ENCODE measurements at regions not wholly inside any gene's neighbourhood (a gene's known extent, or its start where the extent isn't known, plus 50 kb on each side); places are given as distances from the start of the nearest gene placed in this dataset.

DNA sequence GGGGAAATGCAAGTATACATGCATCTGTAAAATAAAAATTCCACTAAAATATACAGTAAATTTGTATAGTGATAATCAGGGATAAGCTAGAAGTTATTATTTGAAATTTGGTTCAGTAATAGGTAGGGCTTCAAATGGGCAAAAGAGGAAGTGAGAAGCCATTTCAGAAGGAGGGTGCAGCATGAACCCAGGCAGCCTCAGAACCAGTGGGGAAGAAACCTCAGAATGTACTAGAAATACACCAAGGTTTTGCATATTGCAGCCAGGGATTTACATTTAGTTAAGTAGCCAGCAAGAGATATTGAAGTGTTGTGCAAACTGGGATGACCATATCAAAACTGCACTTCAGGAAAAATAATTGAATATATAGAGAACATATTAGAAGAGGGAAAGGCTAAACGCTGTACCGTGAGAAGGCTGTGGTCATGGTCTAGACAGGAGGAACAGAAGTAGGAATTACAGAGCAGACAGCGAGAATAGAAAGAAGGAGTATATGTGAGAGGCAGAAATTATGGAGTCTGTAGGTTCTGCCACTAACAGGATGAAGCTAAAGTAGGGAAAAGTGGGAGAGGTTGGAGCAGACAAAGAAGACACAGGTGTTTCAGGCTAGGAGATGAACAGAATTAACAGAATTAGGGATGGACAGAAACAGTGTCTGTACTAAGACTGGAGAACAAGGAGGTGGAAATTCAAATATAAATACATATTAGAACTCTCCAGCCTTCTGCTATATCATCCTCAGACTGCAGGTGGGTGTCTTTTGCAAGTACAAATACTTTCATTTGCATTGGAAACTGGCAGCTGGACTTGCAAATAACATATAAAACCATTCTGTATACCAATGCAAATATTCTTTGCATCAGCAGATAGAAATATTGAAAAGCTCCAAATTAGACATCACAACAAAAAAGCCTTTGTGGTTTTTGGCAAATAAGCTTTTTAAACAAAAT lies 335.6 kb downstream of the ZNF608 start:
- DNase-seq = no peak

DNA sequence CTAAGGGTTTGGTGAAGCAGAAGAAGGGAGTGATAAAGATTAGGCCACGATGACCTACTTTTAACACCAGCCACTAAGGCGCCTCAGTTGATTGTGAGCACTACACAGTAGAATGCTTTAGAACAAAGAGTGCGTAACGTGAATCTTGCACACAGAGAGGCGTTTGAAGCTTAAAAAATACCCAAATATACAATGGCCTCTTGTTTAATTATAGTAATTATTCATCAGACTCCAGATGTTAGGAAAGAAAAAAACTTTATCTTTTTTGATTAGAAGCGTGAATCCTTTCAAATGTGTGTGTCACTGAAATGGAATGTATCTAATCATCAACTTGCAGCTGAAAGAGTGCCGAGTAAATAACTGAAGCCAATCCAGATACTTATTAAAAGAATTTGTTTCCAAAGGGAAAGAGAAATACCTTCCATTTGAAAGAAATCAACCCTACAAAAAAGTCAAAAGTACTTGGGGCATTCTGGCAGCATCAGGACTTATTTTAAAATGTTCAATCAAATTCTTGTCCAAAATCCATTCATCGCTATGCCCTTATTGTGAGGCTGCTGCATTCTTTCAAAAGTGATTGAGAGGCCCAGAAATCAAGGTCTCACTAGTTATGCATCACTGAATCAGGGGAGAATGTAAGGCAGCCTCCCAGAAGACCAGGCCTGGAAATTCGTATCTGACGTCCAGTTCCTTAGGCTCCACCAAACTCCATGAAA lies 337.5 kb downstream of the ZNF608 start:
- no peak for DNase-seq

DNA sequence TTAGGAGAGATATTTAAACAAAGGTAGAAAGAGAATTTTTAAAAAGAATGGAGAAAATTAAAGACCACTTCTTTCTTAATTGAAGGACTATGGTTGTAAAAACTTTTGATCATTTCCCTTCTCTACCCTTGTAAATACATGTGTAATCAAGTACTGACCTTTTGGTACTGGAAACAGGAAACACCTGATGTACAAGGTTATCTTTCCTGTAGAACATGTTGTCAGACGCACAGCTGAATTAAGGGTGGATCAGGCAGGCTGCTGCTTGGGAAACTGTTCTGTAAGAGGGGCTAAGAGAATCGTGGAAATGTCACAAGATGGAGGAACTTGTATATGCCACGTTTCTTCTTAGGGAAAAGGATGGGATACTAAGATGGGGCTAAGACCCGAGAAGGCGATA lies 341.6 kb downstream of the ZNF608 start:
- no peak for DNase-seq

DNA sequence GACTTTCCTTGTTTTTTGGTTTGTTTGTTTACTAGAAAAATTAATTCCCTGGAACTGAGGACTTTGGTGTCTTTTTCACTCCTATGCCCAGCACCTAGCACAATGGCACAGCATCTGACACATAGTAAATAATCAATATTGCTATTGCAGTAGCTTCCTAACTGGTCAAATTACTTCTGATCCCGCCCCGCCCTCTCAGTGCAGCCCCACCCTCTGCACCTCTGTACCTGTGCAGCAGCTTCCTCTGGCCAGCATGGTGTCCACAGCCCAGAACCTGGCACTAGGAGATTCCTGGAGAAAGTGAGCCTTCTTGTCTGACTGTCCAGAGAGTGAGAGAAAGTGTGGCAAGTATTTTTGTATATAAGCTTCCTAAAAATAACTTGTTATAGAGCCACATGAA lies 343.2 kb downstream of the ZNF608 start:
- no peak for DNase-seq

DNA sequence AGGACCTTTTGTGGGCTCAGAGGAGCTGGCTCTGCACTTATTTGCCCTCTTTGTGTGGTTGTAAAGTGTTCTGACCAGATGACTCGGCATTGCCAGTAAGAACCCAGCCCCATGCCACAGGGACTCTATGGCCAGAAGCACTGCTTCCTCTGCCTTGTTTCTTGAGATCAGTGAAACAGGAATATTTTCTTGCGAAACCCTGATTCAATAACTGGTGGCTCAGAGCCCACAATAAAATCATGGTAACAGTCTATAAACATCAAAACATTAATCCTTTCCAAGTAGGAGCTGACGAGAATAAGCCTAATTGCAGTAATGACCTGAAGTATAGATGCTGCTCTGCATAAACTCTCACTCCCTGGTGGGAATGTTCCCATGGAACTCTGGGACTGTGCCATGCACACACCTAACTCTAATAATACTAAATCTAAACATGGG lies 344.3 kb downstream of the ZNF608 start:
- DNase-seq = no peak

DNA sequence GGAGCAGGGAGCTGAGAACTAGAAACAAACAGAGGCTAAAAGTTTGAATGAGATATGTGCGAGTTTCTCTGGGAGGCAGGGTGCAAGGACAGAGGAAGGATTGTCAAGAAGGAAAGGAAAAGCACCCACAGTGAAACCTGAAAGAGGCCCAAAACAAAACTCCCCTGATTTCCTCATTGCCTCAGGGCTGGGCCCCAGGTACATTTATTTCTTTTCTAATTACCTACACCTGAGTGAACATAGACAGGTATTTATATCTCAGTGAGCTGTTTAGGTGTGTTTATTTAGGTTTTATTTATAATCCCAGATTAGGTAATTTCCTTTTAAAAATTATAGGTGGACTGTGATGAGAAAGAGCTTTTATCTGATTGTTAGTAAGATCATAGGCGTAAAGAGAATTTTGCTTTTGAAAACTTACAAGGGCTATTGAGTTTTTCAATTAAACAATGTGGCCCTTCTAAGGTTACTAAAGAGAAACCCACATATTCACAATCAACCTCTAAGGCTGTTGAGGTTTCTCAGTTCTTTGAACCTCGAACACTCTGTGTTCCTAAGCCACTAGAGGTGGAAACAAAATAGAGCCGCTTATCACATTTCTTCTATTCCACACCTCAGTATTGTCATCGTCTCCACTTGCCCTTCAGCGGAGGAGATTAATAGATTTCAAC lies 344.8 kb downstream of the ZNF608 start:
- no peak for DNase-seq

DNA sequence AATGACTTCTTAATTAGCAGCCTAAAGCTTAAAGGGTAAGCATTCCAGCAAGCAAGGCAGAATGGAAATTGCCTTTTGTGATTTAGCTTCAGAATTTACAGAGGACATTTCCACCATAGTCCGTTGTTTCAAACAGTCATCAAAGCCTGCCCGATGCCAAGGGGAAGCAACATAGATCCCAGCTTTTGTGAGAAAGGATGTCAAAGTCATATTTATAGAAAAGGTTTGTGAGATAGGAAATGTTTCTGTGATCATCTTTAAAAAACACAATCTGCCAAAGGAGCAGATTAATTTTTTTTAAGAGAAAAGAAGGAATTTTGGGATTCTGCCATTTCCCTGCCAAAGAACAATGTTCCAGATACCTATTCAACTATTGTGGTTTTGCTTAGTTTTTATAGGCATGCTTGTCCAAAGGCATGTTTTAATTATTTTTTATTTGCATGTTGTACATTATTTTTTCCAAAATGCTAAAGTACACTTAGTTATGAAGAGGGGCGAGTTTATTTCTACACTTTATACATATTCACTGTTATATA lies 346.9 kb downstream of the ZNF608 start:
- no peak for DNase-seq

DNA sequence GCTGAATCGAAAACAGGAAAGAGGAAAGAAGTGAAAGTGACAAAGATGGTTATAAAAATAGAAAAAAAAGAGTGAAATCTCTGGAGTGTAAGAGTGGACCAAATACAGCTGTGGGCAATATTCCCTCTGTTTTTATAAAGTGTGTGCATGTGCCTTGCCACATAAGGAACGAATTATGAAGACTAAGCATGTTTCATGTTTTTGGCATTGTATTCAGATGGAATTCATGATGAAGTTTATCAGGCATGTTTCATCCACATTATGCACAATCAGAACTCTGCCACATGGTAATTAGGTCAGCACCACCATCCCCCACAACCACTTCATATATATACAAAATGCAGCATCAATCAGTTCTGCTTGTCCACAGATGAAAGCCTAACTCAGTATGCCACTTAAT lies 348.0 kb downstream of the ZNF608 start:
- DNase-seq = no peak

DNA sequence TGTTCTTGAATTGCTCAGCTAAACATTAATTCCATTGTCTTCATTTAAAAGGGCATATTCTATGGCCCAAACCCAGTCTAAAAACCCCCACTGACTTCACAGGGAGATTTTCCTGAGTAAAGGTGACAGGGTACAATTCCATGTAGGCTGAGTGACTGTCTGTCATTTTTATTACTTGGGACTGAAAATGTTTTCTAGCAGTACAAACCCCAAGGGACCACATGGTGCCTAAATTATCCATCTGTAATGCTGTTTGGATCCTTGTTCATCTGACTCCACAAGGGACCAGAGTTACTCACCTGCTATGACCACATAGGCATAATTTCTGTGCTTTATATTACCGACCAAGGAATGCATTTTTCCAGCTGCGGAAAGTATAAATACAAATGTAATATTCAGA lies 349.1 kb downstream of the ZNF608 start:
- DNase-seq = no peak

DNA sequence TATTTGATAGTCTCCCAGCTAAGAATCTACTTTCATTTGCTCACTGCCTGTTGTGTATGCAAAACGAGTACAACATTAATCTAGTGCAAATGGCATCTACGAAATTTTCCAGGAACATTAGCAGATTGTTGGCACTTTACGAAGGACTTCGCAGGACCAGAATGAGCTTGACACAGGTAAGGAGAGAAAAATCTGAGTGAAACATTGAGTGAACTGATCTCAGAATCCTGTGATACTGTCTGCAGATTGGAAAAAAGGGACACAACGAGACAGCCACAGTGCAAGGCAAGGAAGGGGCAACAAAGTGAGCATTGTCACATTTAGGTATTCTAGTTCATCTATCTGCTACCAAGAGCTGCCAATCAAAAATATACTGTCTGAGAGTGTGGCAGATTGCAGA lies 350.5 kb downstream of the ZNF608 start:
- DNase-seq = no peak

DNA sequence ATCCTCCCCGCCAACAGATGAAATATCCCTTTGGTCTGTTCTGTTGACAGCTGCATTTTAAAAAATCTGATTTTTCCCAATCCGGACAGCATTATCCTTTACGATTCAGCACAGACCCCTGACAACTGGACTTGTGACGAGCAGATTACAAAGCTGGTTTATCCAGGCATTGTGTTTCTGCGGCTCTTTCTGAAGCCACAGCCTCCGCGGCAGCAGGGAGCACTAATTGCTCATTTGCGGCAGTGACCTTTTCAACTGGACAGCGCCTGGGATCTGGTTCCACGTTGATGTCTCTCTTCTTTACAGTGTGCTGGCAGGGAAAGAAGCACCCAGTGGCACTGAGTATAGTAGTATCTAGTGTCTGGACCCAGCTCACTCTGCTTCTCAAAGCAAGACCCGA lies 351.2 kb downstream of the ZNF608 start:
- no peak for DNase-seq

DNA sequence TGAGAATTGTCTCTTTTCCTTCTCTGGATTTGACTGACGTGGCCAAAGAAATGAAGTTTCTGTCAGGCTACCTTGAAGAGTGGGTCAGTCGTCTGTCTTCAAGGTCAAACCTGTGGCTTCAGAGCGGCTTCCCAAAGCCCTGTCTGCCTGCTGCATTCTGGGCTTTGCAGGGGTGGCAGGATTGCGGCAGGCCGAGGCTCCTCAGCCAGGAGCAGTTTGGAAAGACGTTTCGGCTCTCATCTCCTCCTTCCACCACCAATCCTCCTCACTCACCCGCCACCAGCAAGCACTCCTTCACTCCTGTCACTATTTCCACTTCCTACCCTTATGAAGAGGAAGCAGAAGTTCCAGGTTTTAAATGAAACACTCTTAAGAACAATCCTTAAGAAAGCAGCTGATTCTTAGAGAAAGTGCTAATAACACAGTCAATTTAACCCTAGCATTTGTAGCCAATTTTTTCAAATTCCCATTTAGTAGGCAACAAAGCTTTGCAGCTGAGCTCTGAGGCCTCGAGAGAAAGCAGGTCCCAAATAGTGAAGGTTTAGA lies 351.7 kb downstream of the ZNF608 start:
- no peak for DNase-seq

DNA sequence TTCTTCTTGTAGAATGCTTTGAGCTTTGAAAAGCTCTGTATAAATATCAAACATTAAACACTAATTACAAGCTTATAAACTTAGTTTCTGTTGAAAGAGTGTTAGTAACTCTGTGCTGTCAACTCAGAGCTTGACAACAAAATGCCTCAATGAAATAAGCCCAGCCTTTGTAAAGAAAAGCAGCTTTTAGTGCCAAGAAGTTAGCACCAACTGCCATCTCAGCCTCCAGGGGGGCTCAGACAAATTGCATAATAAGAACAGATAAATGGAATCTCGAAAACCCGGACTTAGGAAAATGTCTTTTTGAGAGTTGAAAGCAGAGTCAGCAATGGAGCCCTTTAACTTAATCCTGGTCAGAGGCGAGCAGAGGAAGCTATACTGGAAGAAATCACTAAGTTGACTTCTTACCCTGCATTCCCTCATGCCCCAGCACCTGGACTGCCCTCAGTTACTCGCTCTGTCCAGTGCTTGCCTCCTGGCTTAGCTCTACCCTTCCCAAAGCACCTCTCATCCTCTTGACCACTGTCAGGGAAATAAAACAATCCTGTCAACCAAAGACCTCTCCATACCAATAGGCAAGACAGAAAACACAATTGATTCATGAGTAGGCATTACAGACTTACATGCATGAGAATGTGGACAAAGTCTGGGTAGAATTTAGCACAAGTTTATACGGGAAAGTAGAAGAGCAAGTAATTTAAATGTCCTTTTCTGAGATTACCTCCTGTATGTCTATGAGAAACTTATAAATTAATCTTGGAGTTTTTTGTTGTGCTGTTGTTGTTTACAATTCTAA lies 352.7 kb downstream of the ZNF608 start:
- no peak for DNase-seq

DNA sequence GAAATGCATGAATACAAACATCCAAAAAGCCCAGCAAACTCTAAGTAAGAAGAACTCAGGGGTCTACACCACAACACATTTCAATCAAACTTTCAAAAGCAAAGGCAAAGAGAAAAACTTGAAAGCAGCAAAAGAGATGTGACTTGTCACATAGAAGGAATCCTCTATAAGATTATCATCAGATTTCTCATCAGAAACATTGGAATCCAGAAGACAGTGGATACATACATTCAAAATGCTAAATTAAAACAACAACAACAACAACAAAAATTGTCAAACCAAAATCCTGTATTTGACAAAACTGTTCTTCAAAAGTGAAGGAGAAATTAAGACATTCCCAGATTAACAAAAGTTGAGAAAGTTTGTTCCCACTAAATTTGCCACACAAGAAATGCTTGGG lies 362.7 kb downstream of the ZNF608 start:
- no peak for DNase-seq

DNA sequence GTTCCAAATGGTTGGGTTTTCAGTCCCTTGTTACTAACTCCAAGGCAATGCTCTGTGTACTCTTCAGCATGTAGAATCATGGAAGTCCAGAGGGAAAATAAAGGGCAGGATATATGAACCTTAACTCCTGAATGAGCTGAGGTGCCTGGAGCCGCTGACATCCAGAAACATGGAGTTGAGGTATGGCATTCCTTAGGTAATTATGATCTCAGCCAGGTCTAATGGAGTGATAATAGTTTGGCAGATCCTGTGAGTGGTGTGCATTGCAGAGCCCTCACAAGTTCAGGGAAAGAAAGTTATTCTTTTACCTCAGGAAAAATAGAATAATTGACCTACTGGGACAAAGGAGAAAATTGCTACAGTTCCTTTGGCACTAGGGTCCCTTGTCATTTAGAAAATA lies 369.1 kb downstream of the ZNF608 start:
- no peak for DNase-seq

DNA sequence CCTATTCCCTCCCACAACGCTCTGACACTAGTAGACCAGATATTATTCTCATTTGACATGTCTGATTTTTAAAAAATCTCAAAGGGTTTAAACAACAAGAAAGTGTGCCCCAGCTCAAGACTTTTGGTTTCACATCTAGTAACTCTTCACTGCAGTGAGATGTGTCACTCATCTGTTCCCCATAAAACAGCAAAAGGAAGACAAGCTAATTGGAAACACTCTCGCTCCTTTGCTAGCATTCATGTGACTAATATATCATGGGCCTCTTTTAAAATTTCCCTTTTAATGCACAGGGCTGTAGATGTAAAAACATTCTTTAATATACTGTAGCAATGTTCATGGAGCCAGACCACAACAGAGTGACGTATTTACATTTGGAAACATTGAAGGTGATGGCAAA lies 372.6 kb downstream of the ZNF608 start:
- DNase-seq = no peak

DNA sequence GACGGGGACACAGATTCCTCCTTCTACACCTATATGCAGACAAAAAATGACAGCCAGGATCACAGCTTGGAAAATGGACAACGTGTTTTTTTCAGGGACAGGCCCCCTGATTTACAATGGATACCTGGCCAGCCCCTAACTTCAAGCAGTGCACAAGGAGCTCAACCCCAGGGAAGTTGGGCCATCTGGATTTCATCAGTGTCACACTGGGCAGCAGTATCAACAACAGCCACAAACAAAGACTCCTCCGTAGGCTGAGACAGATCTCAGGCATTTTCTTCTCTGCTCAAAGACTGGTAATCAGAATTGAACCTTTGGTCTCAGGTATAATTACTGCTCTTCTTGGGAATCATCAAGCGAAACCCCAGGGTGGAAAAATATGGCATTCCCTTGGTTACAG lies 374.0 kb downstream of the ZNF608 start:
- DNase-seq = no peak

DNA sequence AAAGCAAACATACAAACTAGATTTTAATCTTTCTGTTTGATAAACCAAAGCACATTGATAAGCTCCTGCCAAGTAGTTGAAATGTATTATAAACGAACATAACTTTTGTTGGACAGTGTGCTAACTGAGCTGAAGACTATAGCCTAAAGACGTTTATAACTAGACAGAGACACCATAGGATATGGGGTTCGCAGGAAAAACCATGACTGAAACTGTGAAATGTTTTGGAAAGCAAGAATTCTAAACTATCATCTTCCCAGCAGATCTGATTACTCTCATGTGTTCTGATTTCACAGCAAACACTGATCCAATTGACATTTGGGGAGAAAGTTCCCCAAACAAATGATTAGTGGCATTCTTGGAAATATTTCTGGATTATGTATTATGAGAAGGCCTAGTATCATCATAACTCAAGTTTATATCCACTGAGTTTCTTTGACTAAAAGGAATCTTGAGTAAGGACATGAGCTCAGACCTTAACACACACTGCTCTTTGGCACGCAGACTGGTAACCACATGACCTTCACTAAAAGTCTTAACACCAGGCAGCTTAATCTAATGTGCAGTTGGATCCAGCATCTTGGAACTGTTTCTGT lies 375.2 kb downstream of the ZNF608 start:
- no peak for DNase-seq

DNA sequence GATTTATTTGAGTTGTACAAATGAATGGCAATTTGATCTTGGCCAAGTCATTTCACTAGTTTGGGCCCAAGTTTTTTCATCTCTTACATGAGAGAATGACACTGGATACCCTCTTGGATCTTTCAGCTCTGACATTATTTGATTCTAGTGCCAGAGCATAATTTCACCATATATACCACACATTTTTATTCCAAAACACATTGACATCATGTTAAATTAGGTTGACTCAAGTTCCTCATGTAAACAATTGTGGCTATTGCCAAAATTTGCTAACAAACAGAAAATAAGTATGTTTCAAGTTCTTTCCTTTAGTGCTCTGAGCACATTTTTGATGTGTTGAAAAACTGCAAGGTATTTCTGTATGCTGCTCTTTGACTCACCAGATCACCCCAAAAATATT lies 375.8 kb downstream of the ZNF608 start:
- no peak for DNase-seq

DNA sequence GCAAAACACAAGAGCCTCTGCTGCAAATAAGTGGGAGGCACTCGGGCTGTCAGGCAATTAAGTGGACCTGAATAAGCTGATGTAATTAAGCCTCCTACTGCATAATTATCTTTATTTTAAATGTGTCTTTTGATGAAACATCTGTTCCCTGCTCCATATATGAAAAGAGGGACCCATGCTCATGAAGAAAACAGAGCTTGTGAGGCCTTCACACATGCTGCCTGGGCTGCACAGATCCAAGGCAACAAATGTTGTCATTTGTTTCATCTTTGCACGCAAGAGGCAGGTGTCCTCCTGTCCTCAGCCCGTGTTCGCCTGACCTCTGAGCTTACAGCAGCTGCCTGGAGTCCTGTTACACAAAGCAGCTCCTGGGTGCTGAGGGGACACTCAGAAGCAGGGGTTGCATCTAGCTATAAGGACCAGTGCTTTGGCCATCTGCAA lies 381.1 kb downstream of the ZNF608 start:
- no peak for DNase-seq

DNA sequence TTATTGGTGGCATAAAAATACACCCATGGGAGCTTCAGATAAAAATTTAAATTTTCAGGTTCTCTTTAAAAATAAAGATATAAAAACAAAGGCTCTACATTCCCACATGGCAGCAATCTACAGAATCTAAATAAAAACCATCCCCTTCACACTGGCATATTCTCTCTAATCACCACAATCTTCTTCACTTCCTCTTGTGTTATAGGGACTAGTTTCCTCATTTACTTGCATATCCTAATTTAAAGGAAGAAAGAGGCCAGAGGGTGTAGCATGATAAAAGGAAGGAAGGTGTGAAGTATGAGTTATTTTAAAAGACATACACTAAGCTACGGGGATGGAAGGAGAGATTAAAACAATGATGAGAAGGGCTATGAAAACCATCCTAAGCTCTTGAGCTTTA lies 390.5 kb downstream of the ZNF608 start:
- no peak for DNase-seq

DNA sequence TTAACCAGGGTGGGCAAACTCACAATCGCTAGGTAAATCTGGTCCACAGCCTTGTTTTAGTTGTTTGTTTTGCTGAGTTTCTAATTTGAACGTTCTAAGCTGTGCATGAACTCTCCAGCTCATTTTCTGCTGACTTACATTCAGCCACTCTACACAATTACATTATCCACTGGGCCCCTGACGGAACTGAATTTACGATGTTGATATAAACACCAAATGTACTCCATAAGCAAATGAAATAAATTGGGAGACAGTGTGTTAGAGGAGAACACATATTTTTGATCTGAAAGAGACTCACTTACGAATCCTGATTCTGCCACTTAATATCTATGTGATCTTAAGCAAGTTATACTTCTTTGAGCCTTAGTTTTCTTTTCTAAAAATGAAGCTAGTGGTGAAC lies 393.4 kb downstream of the ZNF608 start:
- no peak for DNase-seq

All from CD4-positive, alpha-beta T cell treated with Interleukin-4 for 1 hour (primary cell).